HG02885 (cell line): ENCODE measurements at regions not wholly inside any gene's neighbourhood (a gene's known extent, or its start where the extent isn't known, plus 50 kb on each side); places are given as distances from the start of the nearest gene placed in this dataset.
"Not testable (repeated sequence)": the region's sequence is repeated elsewhere in the genome, so short reads cannot be mapped to it uniquely, and the experiment has no call there.

Experiments
- ATAC-seq: cut with Tn5 transposase; IDR thresholded peaks from one replicate; pipeline ENCODE4 v1.9.1; 2021; ENCODE audit warnings: mild to moderate bottlenecking; ENCODE audit not compliant: unreplicated experiment, poor library complexity

GRCh38 chr13:64121023-64121709 is 2705.5 kb upstream of the PCDH20 start:
- ATAC-seq: not testable (repeated sequence)

DNA sequence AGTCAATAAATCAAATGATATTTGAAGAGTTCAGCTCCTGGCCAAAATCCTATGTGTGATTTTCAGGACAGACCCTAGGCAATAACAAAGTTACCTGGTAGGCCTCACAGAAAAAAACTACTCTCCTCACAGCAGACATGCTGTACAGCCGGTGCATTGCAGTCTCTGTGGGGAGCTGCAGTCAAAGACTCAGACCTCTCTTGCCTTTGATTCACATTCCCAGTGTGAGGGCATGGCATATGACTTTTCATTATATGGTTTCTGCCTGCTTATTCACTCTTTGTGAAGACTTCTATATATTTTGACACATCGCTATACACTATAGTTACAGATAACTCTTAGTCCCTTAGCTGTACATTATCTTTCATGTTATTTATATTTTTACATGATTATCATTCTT is 2684.3 kb upstream of the PCDH20 start:
- ATAC-seq: no peak

DNA sequence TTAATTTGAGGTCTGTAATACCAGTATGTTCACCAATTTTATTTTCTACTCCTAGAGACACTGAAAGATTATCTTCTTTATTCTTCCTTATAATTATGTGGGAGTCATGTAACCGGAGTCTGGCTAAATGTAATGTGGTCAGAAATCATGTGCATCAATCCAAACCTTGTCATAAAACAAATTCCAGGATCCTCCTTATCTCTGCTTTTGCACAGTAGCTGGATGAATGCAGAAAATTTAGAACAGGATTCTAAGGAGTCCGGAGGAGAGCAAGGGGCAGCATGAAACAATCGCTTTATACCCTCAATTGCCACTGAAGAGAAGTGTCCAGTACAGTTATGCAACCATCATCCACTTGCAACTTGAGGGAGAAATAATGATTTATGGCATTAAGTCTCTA is 2674.7 kb upstream of the PCDH20 start:
- ATAC-seq: no peak

DNA sequence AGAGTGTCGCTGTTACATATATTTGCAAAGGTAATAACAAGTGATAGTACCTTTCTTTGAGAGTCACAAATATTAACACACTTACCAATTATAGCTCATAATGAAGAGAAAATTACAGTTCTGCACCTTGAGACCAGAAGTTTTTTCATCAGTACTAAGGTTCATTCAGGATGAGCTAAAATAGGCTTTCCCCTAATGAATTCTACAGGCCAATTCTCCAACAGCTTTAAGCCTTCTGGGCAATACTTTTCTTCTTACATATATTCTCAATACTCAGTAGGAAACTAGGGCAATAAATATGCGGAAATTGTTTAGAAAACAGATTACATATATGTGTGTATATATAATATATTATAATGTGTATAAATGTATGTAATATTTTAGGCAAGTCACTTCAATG is 2672.8 kb upstream of the PCDH20 start:
- no peak for ATAC-seq

DNA sequence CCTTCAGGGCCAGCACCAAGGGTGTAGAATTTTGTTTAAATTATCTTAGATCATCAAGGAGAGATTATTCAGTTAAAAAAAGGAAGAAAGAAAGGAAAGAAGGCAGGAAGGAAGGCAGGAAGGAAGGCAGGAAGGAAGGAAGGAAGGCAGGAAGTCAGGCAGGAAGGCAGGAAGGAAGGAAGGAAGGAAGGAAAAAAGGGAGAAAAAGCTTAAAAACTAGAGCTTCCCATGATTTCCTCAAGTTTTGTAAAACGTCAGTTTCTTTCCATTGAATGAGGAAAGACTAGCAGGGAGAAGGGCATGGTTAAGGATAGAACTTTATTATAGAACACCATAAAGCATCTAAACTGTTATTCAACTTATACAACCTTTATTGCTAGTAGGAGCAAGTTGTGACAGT is 2672.0 kb upstream of the PCDH20 start:
- no peak for ATAC-seq

GRCh38 chr13:64083811-64084210 is 2668.2 kb upstream of the PCDH20 start:
- no peak for ATAC-seq

DNA sequence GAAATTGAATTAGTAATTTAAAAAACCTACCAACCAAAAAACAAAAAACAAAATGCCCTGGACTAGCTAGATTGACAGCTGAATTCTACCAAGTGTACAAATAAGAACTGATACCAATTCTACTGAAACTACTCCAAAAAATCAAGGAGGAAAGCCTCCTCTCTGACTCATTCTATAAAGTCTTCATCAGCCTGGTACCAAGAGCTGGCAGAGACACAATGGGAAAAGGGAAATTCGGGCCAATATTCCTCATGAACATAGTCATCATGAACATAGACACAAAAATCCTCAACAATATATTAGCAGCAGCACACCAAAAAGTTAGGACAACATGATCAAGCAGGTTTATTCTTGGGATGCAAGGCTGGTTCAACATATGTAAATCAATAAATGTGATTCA is 2667.7 kb upstream of the PCDH20 start:
- ATAC-seq: no peak

- ATAC-seq: no peak
These were observed 2662.9 kb upstream of the PCDH20 start for GRCh38 chr13:64078480-64078936.

GRCh38 chr13:64078025-64078424 is 2662.4 kb upstream of the PCDH20 start:
- ATAC-seq: no peak

GRCh38 chr13:64077132-64077835 is 2661.6 kb upstream of the PCDH20 start:
- ATAC-seq: not testable (repeated sequence)

DNA sequence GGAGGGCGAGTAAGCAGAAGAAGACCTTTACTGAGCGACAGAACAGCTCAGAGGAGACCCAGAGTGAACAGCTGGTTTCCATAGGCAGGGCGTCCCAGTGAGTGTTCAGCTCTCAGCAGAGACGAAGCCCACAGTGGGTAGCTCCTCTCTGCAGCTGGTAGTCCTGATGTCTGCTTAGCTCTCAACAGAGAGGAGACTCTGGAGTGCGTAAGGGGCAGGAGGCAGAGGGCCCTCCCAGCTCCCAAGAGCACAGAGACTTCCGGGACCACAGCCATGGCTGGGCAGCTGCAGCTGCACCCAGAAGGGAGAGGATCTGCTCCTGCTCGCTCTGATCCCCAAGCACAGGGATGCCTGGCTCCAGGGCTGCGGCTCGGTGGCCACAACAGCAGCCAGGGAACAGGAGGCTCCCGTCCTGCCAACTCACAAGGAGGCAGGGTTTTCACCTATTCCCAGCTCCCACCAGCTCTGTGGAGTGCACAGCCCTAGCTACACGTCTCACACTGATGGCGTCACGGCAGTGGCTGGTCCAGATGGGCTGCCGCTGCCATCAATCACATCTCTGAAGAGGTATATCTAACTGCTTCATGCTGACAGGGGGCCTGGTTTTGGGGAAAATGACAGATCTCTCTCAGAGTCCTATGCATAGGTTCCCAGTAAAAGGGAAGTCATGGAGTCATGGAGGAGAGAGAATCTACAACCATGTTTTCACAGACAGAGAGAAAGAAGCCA is 2660.1 kb upstream of the PCDH20 start:
- no peak for ATAC-seq

GRCh38 chr13:64074971-64075474 is 2659.4 kb upstream of the PCDH20 start:
- no peak for ATAC-seq

DNA sequence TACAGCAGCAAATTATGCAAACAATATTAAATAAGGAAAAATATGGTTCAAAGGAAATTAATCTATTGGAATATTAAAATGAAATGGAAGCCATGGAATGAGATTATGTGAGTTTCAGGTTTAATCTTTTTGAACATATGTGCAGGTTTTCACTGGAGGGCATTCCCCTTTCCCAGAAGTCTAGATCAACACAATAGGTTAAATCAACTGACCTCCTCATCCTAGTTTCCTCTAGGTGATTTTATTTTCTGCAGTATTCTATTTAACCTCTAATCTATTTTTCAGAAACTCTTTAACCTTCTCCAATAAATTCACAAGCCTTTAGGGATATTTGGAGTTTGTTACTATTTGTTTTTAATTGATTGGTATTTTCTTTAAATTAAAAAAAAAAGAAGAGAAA is 2657.6 kb upstream of the PCDH20 start:
- ATAC-seq: no peak

- ATAC-seq: no peak
These were observed 2655.7 kb upstream of the PCDH20 start for GRCh38 chr13:64071352-64071751.

GRCh38 chr13:64069892-64070291 is 2654.2 kb upstream of the PCDH20 start:
- ATAC-seq: no peak

DNA sequence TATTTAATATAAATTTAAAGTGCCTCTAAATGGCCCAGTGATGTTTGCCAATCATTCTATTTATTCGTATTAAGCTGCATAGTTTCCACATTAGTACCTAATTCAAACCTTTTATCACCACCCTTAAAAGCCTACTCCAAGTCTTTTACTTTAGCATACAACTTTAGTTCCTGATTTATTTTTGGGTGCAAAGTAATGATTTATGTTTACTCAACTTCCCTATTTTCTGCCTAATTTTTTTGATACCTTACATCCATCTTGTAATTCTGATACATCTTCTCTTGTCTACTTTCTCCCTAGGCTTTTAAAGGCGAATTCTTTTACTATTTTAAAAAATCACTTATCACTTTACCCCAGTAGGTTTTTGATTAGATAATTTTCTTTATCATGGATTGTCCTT is 2651.1 kb upstream of the PCDH20 start:
- no peak for ATAC-seq

GRCh38 chr13:64061649-64062048 is 2646.0 kb upstream of the PCDH20 start:
- no peak for ATAC-seq

GRCh38 chr13:64057372-64058020 is 2641.8 kb upstream of the PCDH20 start:
- no peak for ATAC-seq

DNA sequence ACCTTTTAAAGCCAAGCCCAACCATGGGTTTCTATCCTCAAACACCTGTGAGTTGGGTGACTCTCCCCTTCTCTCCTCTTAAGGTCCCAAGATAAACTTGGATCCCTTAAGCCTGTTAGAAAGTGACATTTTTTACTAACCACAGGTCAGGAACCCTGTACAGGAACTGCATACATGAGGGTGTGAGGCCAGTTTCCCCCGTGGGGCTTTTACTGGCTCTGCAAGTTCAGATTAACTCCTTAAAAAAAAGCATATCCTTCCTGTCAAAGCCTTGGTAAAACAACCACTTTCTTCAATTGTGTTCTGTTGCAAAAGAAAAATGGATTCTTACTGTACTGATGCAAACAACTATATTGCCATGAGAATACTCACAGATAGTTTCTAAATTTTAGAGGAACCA is 2638.7 kb upstream of the PCDH20 start:
- ATAC-seq: no peak

- ATAC-seq: no peak
These were observed 2636.9 kb upstream of the PCDH20 start for GRCh38 chr13:64052521-64052920.

- no peak for ATAC-seq
These were observed 2635.6 kb upstream of the PCDH20 start for GRCh38 chr13:64051278-64051677.
